ENCODE measurements at regions not wholly inside any gene's neighbourhood (a gene's known extent, or its start where the extent isn't known, plus 50 kb on each side); places are given as distances from the start of the nearest gene placed in this dataset.

DNA sequence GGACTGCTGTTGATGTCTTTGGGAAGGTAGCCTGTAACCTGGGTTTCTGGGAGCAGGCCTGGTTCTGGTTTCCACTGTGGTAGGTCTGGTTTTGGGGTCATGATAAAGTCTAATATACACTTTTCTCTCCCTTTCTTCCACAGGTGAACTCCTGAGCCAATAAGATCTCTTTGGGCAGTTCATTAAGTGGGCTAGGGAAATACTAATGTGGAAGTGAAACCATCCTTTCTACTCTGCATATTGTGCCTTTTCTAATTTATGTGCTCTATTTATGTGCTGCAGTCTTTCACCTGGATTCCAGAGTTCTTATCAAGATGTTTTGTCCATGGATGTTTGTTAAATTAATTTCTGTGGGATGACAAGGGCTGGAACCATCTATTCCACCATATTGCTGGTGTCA is 165.7 kb upstream of the PTPRK start:
- Histone ChIP-seq H3K4me2 (ENCODE audit: low read depth, low read length, poor library complexity, severe bottlenecking) (no peak overlapping the region), H3K79me2 (ENCODE audit: low read length) (no peaks in the 10 kb centered on the region), H2AFZ (ENCODE audit: low read length) (no peak overlapping the region), H3K9me3 (ENCODE audit: low read length) (peaks cover 6% of the 10 kb centered on the region), H3K4me3 (ENCODE audit: low read length) (no peak overlapping the region), H3K9me2 (replicated peaks; ENCODE audit: insufficient read depth, low read length) (no peaks in the 10 kb centered on the region), H3K27me3 (ENCODE audit: low read length) (no peaks in the 10 kb centered on the region), H3K27ac (ENCODE audit: low read length) (no peak overlapping the region), H3K4me1 (ENCODE audit: low read length) (no peaks in the 10 kb centered on the region), H3K9ac (ENCODE audit: low read length) (no peak overlapping the region), H3K36me3 (ENCODE audit: insufficient read depth, low read length) (no peaks in the 10 kb centered on the region), H4K20me1 (ENCODE audit: insufficient read depth, low read depth, low read length) (no peaks in the 10 kb centered on the region)
- DNase-seq: no peak

DNA sequence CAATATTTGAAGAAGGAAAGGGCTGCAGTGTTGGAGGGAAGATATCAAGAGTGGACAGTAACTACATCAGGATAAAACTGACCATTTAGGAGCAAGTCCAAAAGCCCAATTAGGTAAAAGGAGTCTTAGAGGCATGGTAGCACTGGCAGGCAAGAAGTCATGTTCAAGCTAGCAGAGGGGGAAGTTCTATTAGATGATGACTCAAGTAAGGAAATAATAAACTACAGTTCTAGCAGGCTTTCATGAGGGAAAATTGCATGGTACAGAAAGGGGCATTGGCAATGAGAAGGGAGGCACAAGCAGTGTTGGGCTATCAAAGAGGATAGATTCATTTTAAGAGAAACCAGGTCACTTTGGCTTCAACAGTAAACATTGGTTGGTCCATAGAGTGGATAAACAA is 156.1 kb upstream of the PTPRK start:
- Histone ChIP-seq H3K4me3 (ENCODE audit: low read length) (no peak overlapping the region), H3K79me2 (ENCODE audit: low read length) (no peaks in the 10 kb centered on the region), H3K9ac (ENCODE audit: low read length) (no peak overlapping the region), H3K9me2 (replicated peaks; ENCODE audit: insufficient read depth, low read length) (no peaks in the 10 kb centered on the region), H4K20me1 (ENCODE audit: insufficient read depth, low read depth, low read length) (no peaks in the 10 kb centered on the region), H2AFZ (ENCODE audit: low read length) (no peak overlapping the region), H3K27me3 (ENCODE audit: low read length) (no peaks in the 10 kb centered on the region), H3K36me3 (ENCODE audit: insufficient read depth, low read length) (no peaks in the 10 kb centered on the region), H3K4me1 (ENCODE audit: low read length) (no peaks in the 10 kb centered on the region), H3K9me3 (ENCODE audit: low read length) (peaks cover 21% of the 10 kb centered on the region), H3K27ac (ENCODE audit: low read length) (no peak overlapping the region), H3K4me2 (ENCODE audit: low read depth, low read length, poor library complexity, severe bottlenecking) (no peak overlapping the region)
- DNase-seq: no peak

DNA sequence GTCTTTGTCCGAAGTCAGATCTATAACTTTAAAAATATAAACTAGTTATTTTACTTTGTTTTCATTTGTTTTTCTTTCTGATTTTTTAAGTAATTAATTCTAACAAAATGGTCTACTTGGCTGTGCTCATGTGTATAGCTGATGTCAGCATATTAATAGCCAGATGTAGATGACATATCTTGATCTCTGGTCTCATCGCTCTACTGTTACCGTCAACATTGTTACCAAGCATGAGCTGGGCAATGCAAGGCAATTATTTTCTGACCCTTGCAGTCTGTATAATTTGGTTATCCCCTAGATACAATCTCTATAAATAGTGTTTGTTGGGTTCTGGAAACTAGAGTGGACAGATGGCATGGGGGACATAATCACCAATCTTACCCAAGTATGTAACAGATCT is 151.6 kb upstream of the PTPRK start:
- H3K79me2 ChIP-seq (ENCODE audit: low read length): no peaks in the 10 kb centered on the region

DNA sequence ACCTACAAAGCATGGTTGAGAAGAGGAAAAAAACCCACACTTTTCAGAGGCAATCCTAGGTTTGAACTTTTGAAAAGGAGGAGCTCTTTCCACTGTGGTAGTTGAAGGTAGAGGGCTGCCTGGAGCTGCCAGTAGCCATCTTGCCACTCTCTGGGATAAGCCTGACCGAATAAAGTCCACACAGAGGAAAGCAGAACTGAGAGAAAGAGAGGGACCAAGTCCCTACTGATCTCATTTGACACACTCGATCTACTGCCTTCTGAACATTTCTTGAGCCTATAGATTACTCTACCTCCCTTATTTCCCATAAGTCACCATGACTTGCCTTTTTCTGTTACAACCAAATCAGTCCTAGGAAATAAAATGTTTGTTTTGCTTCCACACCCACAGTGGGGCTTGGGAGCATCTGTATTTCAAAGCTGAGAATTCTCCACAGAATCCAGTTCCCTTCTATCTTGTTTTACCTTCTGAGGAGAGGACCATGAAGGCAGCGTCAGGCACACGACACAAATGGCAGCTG is 147.0 kb upstream of the PTPRK start:
- DNase-seq: no peak
- Histone ChIP-seq H3K9me3 (ENCODE audit: low read length) (peaks cover 14% of the 10 kb centered on the region), H3K9me2 (replicated peaks; ENCODE audit: insufficient read depth, low read length) (no peaks in the 10 kb centered on the region), H3K9ac (ENCODE audit: low read length) (no peak overlapping the region), H3K36me3 (ENCODE audit: insufficient read depth, low read length) (no peaks in the 10 kb centered on the region), H3K79me2 (ENCODE audit: low read length) (no peaks in the 10 kb centered on the region), H2AFZ (ENCODE audit: low read length) (no peak overlapping the region), H3K4me3 (ENCODE audit: low read length) (no peak overlapping the region), H3K27ac (ENCODE audit: low read length) (no peak overlapping the region), H3K4me2 (ENCODE audit: low read depth, low read length, poor library complexity, severe bottlenecking) (no peak overlapping the region), H3K4me1 (ENCODE audit: low read length) (no peaks in the 10 kb centered on the region), H4K20me1 (ENCODE audit: insufficient read depth, low read depth, low read length) (no peaks in the 10 kb centered on the region), H3K27me3 (ENCODE audit: low read length) (no peaks in the 10 kb centered on the region)

More for the DNA sequence above, 151.6 kb upstream of the PTPRK start:
- Histone ChIP-seq H4K20me1 (ENCODE audit: insufficient read depth, low read depth, low read length) (no peaks in the 10 kb centered on the region), H3K9ac (ENCODE audit: low read length) (no peak overlapping the region), H2AFZ (ENCODE audit: low read length) (no peak overlapping the region), H3K4me3 (ENCODE audit: low read length) (no peak overlapping the region), H3K27ac (ENCODE audit: low read length) (no peak overlapping the region), H3K4me1 (ENCODE audit: low read length) (no peaks in the 10 kb centered on the region), H3K9me3 (ENCODE audit: low read length) (peaks cover 20% of the 10 kb centered on the region), H3K36me3 (ENCODE audit: insufficient read depth, low read length) (no peaks in the 10 kb centered on the region), H3K27me3 (ENCODE audit: low read length) (no peaks in the 10 kb centered on the region), H3K4me2 (ENCODE audit: low read depth, low read length, poor library complexity, severe bottlenecking) (no peak overlapping the region), H3K9me2 (replicated peaks; ENCODE audit: insufficient read depth, low read length) (no peaks in the 10 kb centered on the region)
- no peak for DNase-seq

DNA sequence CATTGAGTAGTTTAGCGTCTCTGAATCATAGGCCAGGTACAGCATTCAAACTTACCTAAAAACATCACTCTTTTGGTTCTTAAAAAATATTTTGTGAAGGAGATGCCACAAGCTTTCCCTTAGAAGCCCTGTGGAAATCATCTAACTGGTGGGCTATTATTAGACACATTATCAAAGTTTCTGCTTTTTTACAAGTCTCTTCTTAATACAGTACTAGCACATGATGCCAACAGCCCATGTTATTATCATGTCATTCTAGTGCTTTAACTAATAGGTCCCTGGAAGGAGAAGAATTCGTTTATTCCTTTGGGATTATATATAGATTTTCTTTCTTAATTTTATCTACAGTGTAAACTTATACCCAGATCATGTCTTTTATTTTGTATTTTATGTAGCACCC is 146.0 kb upstream of the PTPRK start:
- no peaks in the 10 kb centered on the region for H4K20me1 ChIP-seq (ENCODE audit: insufficient read depth, low read depth, low read length)
- no peak overlapping the region for H3K27ac ChIP-seq (ENCODE audit: low read length)
- H2AFZ ChIP-seq (ENCODE audit: low read length): no peak overlapping the region
- H3K36me3 ChIP-seq (ENCODE audit: insufficient read depth, low read length): no peaks in the 10 kb centered on the region
- H3K27me3 ChIP-seq (ENCODE audit: low read length): no peaks in the 10 kb centered on the region
- H3K9me3 ChIP-seq (ENCODE audit: low read length): peaks cover 11% of the 10 kb centered on the region
- no peak for DNase-seq
- no peak overlapping the region for H3K4me2 ChIP-seq (ENCODE audit: low read depth, low read length, poor library complexity, severe bottlenecking)
- no peak overlapping the region for H3K9ac ChIP-seq (ENCODE audit: low read length)
- no peaks in the 10 kb centered on the region for H3K9me2 ChIP-seq (replicated peaks; ENCODE audit: insufficient read depth, low read length)
- H3K4me1 ChIP-seq (ENCODE audit: low read length): no peaks in the 10 kb centered on the region
- H3K4me3 ChIP-seq (ENCODE audit: low read length): no peak overlapping the region
- H3K79me2 ChIP-seq (ENCODE audit: low read length): no peaks in the 10 kb centered on the region

DNA sequence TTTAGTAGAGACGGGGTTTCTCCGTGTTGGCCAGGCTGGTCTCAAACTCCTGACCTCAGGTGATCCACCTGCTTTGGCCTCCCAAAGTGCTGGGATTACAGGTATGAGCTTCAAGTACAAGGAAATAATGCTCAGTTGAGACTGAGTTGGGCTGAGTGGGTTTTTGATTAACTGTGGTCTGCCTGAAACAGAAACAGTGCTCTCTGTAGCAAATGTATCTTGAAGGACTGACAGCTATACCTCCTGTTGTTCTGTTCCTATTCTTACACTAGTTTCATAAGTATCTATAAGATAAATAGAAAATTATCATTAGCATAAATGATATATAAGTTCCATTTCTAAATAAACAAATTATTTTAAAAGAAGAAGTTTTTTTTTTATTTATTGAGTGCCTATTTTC is 142.8 kb upstream of the PTPRK start:
- no peak overlapping the region for H3K4me2 ChIP-seq (ENCODE audit: low read depth, low read length, poor library complexity, severe bottlenecking)
- DNase-seq: no peak
- no peaks in the 10 kb centered on the region for H4K20me1 ChIP-seq (ENCODE audit: insufficient read depth, low read depth, low read length)
- no peaks in the 10 kb centered on the region for H3K36me3 ChIP-seq (ENCODE audit: insufficient read depth, low read length)
- H3K27me3 ChIP-seq (ENCODE audit: low read length): no peaks in the 10 kb centered on the region
- no peak overlapping the region for H3K4me3 ChIP-seq (ENCODE audit: low read length)
- no peak overlapping the region for H3K9ac ChIP-seq (ENCODE audit: low read length)
- peaks cover 11% of the 10 kb centered on the region for H3K9me3 ChIP-seq (ENCODE audit: low read length)
- no peaks in the 10 kb centered on the region for H3K9me2 ChIP-seq (replicated peaks; ENCODE audit: insufficient read depth, low read length)
- no peaks in the 10 kb centered on the region for H3K79me2 ChIP-seq (ENCODE audit: low read length)
- no peaks in the 10 kb centered on the region for H3K4me1 ChIP-seq (ENCODE audit: low read length)
- H3K27ac ChIP-seq (ENCODE audit: low read length): no peak overlapping the region
- H2AFZ ChIP-seq (ENCODE audit: low read length): no peak overlapping the region

DNA sequence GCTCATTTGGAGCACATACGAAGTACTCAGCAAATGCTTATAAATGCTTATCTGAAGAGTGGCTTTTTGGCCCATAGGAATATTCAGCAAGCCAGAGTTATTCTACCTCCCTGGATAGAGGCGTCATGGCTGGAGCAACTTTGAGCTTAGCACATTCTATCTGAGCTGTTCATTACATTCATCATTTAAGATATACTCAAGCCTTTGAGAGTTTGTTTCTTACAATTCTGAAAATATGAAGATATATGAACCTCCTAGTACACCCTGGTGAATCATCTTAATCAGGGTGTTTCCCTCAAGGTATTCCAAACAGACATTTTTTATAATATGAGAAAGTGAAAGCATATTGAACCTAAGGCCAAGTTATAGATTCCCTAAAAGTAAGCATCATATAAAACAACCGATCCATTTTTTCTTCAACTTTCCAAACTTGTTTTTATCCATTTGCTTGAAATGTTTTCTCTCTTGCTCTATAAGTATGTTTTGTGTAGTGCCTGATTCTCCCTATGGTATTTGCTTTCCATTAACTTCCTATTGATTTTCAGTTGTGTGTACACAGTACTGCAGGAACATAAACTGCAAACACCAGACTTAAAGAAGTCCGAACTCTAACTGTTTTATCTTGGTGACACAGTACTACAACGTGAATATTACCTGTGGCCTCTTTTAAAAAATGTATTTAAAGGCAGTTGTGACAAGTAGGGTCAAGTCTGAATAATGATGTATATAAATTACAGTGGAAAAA is 139.7 kb upstream of the PTPRK start:
- H3K4me3 ChIP-seq (ENCODE audit: low read length): no peak overlapping the region

DNA sequence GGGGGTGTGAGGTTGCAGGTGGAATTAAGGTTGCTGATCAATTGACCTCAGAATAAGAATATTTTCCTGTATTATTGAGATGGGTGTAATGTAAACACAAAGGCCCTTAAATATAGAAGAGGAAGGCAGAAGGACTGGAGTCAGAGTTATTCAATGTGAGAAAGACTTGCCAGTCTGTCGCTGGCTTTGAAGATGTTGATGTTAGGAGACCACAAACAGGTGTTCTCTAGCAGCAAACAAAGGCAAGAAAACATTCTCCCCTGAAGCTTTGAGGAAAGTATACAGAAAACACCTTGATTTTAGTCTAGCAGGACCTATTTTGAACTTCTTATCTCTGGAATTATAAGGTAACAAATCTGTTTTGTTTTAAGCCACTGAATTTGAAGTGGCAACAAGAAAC is 138.9 kb upstream of the PTPRK start:
- Histone ChIP-seq H3K4me3 (ENCODE audit: low read length) (no peak overlapping the region), H2AFZ (ENCODE audit: low read length) (no peak overlapping the region), H3K9me3 (ENCODE audit: low read length) (peaks cover 11% of the 10 kb centered on the region), H3K4me2 (ENCODE audit: low read depth, low read length, poor library complexity, severe bottlenecking) (no peak overlapping the region), H3K9ac (ENCODE audit: low read length) (no peak overlapping the region), H3K27ac (ENCODE audit: low read length) (no peak overlapping the region), H3K27me3 (ENCODE audit: low read length) (no peaks in the 10 kb centered on the region), H3K36me3 (ENCODE audit: insufficient read depth, low read length) (no peaks in the 10 kb centered on the region), H3K9me2 (replicated peaks; ENCODE audit: insufficient read depth, low read length) (no peaks in the 10 kb centered on the region), H3K4me1 (ENCODE audit: low read length) (no peaks in the 10 kb centered on the region), H3K79me2 (ENCODE audit: low read length) (no peaks in the 10 kb centered on the region), H4K20me1 (ENCODE audit: insufficient read depth, low read depth, low read length) (no peaks in the 10 kb centered on the region)
- no peak for DNase-seq

More for the DNA sequence above, 139.7 kb upstream of the PTPRK start:
- Histone ChIP-seq H3K9me3 (ENCODE audit: low read length) (peaks cover 8% of the 10 kb centered on the region), H4K20me1 (ENCODE audit: insufficient read depth, low read depth, low read length) (no peaks in the 10 kb centered on the region), H3K4me2 (ENCODE audit: low read depth, low read length, poor library complexity, severe bottlenecking) (no peak overlapping the region), H3K4me1 (ENCODE audit: low read length) (no peaks in the 10 kb centered on the region), H3K27me3 (ENCODE audit: low read length) (no peaks in the 10 kb centered on the region), H3K9me2 (replicated peaks; ENCODE audit: insufficient read depth, low read length) (no peaks in the 10 kb centered on the region), H3K79me2 (ENCODE audit: low read length) (no peaks in the 10 kb centered on the region), H3K9ac (ENCODE audit: low read length) (no peak overlapping the region), H3K36me3 (ENCODE audit: insufficient read depth, low read length) (no peaks in the 10 kb centered on the region), H3K27ac (ENCODE audit: low read length) (no peak overlapping the region), H2AFZ (ENCODE audit: low read length) (no peak overlapping the region)
- no peak for DNase-seq
